Hepatocyte (in vitro differentiated cells): ENCODE measurements at regions not wholly inside any gene's neighbourhood (a gene's known extent, or its start where the extent isn't known, plus 50 kb on each side); places are given as distances from the start of the nearest gene placed in this dataset.

Source experiments
- EZH2 ChIP-seq: fragments of 200-600 bp; sonication (generic); IDR thresholded peaks from 2 replicates; pipeline ENCODE4 v1.6.1; 2016; ENCODE audit warnings: antibody characterized with exemption, mild to moderate bottlenecking, borderline replicate concordance
- TF ChIP-seq, protein P1 (sequence below): fragments of 200-600 bp; sonication (generic); IDR thresholded peaks from 2 replicates; pipeline ENCODE4 v1.5.1; 2016; ENCODE audit warnings: antibody characterized with exemption, mild to moderate bottlenecking; ENCODE audit not compliant: poor library complexity

GRCh38 chr7:49579408-49579807 is 194.0 kb upstream of the VWC2 start:
- TF ChIP-seq, protein P1, sequence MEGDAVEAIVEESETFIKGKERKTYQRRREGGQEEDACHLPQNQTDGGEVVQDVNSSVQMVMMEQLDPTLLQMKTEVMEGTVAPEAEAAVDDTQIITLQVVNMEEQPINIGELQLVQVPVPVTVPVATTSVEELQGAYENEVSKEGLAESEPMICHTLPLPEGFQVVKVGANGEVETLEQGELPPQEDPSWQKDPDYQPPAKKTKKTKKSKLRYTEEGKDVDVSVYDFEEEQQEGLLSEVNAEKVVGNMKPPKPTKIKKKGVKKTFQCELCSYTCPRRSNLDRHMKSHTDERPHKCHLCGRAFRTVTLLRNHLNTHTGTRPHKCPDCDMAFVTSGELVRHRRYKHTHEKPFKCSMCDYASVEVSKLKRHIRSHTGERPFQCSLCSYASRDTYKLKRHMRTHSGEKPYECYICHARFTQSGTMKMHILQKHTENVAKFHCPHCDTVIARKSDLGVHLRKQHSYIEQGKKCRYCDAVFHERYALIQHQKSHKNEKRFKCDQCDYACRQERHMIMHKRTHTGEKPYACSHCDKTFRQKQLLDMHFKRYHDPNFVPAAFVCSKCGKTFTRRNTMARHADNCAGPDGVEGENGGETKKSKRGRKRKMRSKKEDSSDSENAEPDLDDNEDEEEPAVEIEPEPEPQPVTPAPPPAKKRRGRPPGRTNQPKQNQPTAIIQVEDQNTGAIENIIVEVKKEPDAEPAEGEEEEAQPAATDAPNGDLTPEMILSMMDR, result no peak
- TF ChIP-seq EZH2, result no peak
